ENCODE measurements at regions not wholly inside any gene's neighbourhood (a gene's known extent, or its start where the extent isn't known, plus 50 kb on each side); places are given as distances from the start of the nearest gene placed in this dataset.

DNA sequence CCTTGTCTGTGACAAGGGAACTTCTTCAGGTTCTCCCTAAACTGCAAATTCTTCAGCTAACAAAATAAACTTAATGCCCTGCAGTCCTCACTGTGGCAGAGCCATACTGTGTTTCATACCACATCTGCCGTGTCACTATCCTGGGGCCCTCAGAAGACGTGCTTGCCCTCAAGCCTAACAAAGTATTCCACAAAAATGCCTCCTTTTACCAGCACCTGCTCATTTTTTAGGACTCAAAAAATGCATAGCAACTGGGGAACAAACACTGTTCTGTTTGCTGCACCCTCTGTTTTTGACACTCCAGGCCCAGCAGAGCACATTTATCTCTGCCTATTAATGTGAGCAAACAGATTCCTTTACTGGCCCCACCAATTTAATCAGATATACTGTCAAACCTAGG, 270.7 kb upstream of the SSTR1 start:
- no peak overlapping the region for H3K4me3 ChIP-seq (ENCODE audit: low read depth in 2 of 2, low read length in 2 of 2)
- TF ChIP-seq, protein P1, sequence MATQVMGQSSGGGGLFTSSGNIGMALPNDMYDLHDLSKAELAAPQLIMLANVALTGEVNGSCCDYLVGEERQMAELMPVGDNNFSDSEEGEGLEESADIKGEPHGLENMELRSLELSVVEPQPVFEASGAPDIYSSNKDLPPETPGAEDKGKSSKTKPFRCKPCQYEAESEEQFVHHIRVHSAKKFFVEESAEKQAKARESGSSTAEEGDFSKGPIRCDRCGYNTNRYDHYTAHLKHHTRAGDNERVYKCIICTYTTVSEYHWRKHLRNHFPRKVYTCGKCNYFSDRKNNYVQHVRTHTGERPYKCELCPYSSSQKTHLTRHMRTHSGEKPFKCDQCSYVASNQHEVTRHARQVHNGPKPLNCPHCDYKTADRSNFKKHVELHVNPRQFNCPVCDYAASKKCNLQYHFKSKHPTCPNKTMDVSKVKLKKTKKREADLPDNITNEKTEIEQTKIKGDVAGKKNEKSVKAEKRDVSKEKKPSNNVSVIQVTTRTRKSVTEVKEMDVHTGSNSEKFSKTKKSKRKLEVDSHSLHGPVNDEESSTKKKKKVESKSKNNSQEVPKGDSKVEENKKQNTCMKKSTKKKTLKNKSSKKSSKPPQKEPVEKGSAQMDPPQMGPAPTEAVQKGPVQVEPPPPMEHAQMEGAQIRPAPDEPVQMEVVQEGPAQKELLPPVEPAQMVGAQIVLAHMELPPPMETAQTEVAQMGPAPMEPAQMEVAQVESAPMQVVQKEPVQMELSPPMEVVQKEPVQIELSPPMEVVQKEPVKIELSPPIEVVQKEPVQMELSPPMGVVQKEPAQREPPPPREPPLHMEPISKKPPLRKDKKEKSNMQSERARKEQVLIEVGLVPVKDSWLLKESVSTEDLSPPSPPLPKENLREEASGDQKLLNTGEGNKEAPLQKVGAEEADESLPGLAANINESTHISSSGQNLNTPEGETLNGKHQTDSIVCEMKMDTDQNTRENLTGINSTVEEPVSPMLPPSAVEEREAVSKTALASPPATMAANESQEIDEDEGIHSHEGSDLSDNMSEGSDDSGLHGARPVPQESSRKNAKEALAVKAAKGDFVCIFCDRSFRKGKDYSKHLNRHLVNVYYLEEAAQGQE (IDR thresholded peaks at IDR 0.05; ENCODE audit: insufficient read depth in 1 of 2, low read depth in 2 of 2, low read length in 1 of 2) = no peak
- no peak for TF ChIP-seq POLR2AphosphoS5 (IDR thresholded peaks at IDR 0.05; ENCODE audit: low read depth, low read length)
- TF ChIP-seq SIN3A (IDR thresholded peaks at IDR 0.05; ENCODE audit: borderline replicate concordance, insufficient read depth, low read depth, low read length) = no peak
- TF ChIP-seq TCF7L2 (IDR thresholded peaks at IDR 0.05; ENCODE audit: low read depth, low read length) = no peak
- TF ChIP-seq, protein P2, sequence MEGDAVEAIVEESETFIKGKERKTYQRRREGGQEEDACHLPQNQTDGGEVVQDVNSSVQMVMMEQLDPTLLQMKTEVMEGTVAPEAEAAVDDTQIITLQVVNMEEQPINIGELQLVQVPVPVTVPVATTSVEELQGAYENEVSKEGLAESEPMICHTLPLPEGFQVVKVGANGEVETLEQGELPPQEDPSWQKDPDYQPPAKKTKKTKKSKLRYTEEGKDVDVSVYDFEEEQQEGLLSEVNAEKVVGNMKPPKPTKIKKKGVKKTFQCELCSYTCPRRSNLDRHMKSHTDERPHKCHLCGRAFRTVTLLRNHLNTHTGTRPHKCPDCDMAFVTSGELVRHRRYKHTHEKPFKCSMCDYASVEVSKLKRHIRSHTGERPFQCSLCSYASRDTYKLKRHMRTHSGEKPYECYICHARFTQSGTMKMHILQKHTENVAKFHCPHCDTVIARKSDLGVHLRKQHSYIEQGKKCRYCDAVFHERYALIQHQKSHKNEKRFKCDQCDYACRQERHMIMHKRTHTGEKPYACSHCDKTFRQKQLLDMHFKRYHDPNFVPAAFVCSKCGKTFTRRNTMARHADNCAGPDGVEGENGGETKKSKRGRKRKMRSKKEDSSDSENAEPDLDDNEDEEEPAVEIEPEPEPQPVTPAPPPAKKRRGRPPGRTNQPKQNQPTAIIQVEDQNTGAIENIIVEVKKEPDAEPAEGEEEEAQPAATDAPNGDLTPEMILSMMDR (IDR thresholded peaks at IDR 0.05) = no peak
- no peaks in the 10 kb centered on the region for H3K4me1 ChIP-seq (ENCODE audit: control insufficient read depth, insufficient read depth, low read length)
- in situ Hi-C loops (cut with HindIII; ENCODE audit: low pct_unique_long_range_greater_than_20kb, low sequenced_read_pairs) = no loop called here
- POLR2A ChIA-PET = no interaction called here
- intact Hi-C loops (cut with micrococcal nuclease; ENCODE audit: unreplicated experiment) = no loop called here
- no peaks in the 10 kb centered on the region for H3K27me3 ChIP-seq (ENCODE audit: control insufficient read depth, insufficient read depth, low read length)
- no peak for ATAC-seq
- H3K9me3 ChIP-seq (ENCODE audit: control insufficient read depth, insufficient read depth, low read depth, low read length) = no peaks in the 10 kb centered on the region
- DNase-seq (ENCODE audit: low read depth, low spot score) = no peak
- no peak overlapping the region for H3K27ac ChIP-seq (ENCODE audit: low read length)
- no peaks in the 10 kb centered on the region for H3K36me3 ChIP-seq (ENCODE audit: control insufficient read depth, insufficient read depth, low read length)
- CTCF ChIA-PET = no interaction called here
- no TSS peak for BruUV-seq (replicated peaks)

DNA sequence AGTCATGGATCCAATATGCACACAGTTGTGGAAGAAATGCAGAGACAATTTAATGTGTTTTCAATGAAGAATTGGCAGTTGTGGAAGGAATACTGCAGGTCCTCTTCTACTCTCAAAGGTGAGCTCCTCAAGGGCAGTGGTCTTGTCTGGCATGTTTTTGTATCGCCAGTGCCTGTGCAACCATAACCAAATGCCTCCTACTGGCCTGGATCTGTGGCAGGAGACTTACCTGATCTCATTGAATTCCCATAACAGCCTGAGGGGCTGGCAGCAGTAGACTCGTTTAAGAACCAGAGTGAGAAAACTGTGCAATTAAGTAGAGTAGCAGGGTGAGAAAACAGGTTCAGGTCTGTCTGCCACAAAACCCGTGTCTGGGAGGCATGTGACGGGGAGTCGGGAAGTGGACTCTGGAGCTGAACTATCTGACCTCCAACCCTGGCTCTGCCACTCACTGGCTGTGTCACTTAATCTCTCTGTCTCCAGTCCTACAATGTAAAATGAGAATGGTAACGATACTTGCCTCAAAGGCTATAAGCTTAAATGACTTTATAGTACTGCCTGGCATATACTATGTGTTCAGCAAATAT, 268.2 kb upstream of the SSTR1 start:
- CTCF ChIA-PET = no interaction called here
- Histone ChIP-seq H3K9me3 (ENCODE audit: control insufficient read depth, insufficient read depth, low read depth, low read length) (no peaks in the 10 kb centered on the region), H3K27me3 (ENCODE audit: control insufficient read depth, insufficient read depth, low read length) (no peaks in the 10 kb centered on the region), H3K36me3 (ENCODE audit: control insufficient read depth, insufficient read depth, low read length) (no peaks in the 10 kb centered on the region), H3K27ac (ENCODE audit: low read length) (no peak overlapping the region), H3K4me1 (ENCODE audit: control insufficient read depth, insufficient read depth, low read length) (no peaks in the 10 kb centered on the region), H3K4me3 (ENCODE audit: low read depth in 2 of 2, low read length in 2 of 2) (no peak overlapping the region)
- ATAC-seq = no peak
- in situ Hi-C loops (cut with HindIII; ENCODE audit: low pct_unique_long_range_greater_than_20kb, low sequenced_read_pairs) (no loop called here), intact Hi-C loops (cut with micrococcal nuclease; ENCODE audit: unreplicated experiment) (no loop called here)
- no peak for DNase-seq (ENCODE audit: low read depth, low spot score)
- POLR2A ChIA-PET = no interaction called here
- TF ChIP-seq, protein P1 (IDR thresholded peaks at IDR 0.05; ENCODE audit: insufficient read depth in 1 of 2, low read depth in 2 of 2, low read length in 1 of 2) = no peak
- TF ChIP-seq, protein P2 (IDR thresholded peaks at IDR 0.05) = no peak
- TF ChIP-seq SIN3A (IDR thresholded peaks at IDR 0.05; ENCODE audit: borderline replicate concordance, insufficient read depth, low read depth, low read length) (no peak), TCF7L2 (IDR thresholded peaks at IDR 0.05; ENCODE audit: low read depth, low read length) (no peak), POLR2AphosphoS5 (IDR thresholded peaks at IDR 0.05; ENCODE audit: low read depth, low read length) (no peak)
- BruUV-seq (replicated peaks) = no TSS peak
